H9 (cell line): ENCODE measurements at regions not wholly inside any gene's neighbourhood (a gene's known extent, or its start where the extent isn't known, plus 50 kb on each side); places are given as distances from the start of the nearest gene placed in this dataset.

Experiments
- DNase-seq: peaks from one replicate; pipeline ENCODE4 v3.0.0-alpha.2; 2017
- H2AFZ ChIP-seq: one replicate; pipeline ENCODE4 v1.6.1; 2013; ENCODE audit warnings: mild to moderate bottlenecking, low read length, control low read depth, moderate library complexity
- H2AK5ac ChIP-seq: 2 replicates; pipeline ENCODE4 v1.6.1; 2013; ENCODE audit warnings: low read length, control low read depth, mixed read lengths; ENCODE audit not compliant: insufficient read length
- H2BK120ac ChIP-seq: one replicate; pipeline ENCODE4 v1.6.1; 2013; ENCODE audit warnings: low read depth, mild to moderate bottlenecking, low read length, control low read depth, inconsistent platforms; ENCODE audit not compliant: poor library complexity, severe bottlenecking
- H2BK12ac ChIP-seq: 2 replicates; pipeline ENCODE4 v1.6.1; 2013; ENCODE audit warnings: low read length, control low read depth, mixed read lengths, low read depth; ENCODE audit not compliant: insufficient read length
- H2BK15ac ChIP-seq: 2 replicates; pipeline ENCODE4 v1.6.1; 2013; ENCODE audit warnings: low read depth, low read length, control low read depth
- H2BK20ac ChIP-seq: one replicate; pipeline ENCODE4 v1.6.1; 2013; ENCODE audit warnings: low read depth, mild to moderate bottlenecking, low read length, control low read depth, inconsistent platforms; ENCODE audit not compliant: poor library complexity, severe bottlenecking
- H2BK5ac ChIP-seq: 2 replicates; pipeline ENCODE4 v1.6.1; 2013; ENCODE audit warnings: low read length, control low read depth, mixed read lengths; ENCODE audit not compliant: insufficient read length
- H3K14ac ChIP-seq: 2 replicates; pipeline ENCODE4 v1.6.1; 2013; ENCODE audit warnings: low read length, control low read depth; ENCODE audit not compliant: insufficient read depth
- H3K18ac ChIP-seq: 2 replicates; pipeline ENCODE4 v1.6.1; 2013; ENCODE audit warnings: low read depth, mild to moderate bottlenecking, mixed read lengths, low read length, control low read depth; ENCODE audit not compliant: insufficient read length
- H3K23ac ChIP-seq: 2 replicates; pipeline ENCODE4 v1.6.1; 2013; ENCODE audit warnings: low read length, control low read depth, mixed read lengths, low read depth; ENCODE audit not compliant: insufficient read length
- H3K23me2 ChIP-seq: 2 replicates; pipeline ENCODE4 v1.6.1; 2013; ENCODE audit warnings: low read depth, mild to moderate bottlenecking, mixed read lengths, low read length, control low read depth; ENCODE audit not compliant: insufficient read length, poor library complexity, severe bottlenecking
- H3K27ac ChIP-seq: 2 replicates; pipeline ENCODE4 v1.5.1; 2013; ENCODE audit warnings: low read length, control low read depth, mixed read lengths, low read depth; ENCODE audit not compliant: insufficient read length
- H3K27me3 ChIP-seq: 2 replicates; pipeline ENCODE4 v1.6.1; 2013; ENCODE audit warnings: low read length, control low read depth, inconsistent platforms; ENCODE audit not compliant: insufficient read depth
- H3K4ac ChIP-seq: 2 replicates; pipeline ENCODE4 v1.6.1; 2013; ENCODE audit warnings: low read depth, mild to moderate bottlenecking, control low read depth, inconsistent platforms, low read length, moderate library complexity
- H3K4me1 ChIP-seq: 2 replicates; pipeline ENCODE4 v1.6.1; 2013; ENCODE audit warnings: low read length, control low read depth, inconsistent platforms; ENCODE audit not compliant: insufficient read depth
- H3K4me2 ChIP-seq: 2 replicates; pipeline ENCODE4 v1.6.1; 2013; ENCODE audit warnings: low read length, control low read depth, mixed read lengths; ENCODE audit not compliant: insufficient read length, insufficient read depth
- H3K56ac ChIP-seq: 2 replicates; pipeline ENCODE4 v1.6.1; 2013; ENCODE audit warnings: low read depth, mild to moderate bottlenecking, mixed read lengths, low read length, control low read depth; ENCODE audit not compliant: insufficient read length
- H3K79me1 ChIP-seq: 2 replicates; pipeline ENCODE4 v1.6.1; 2013; ENCODE audit warnings: low read depth, mild to moderate bottlenecking, moderate library complexity, low read length, control low read depth, inconsistent platforms; ENCODE audit not compliant: insufficient read depth, poor library complexity, severe bottlenecking
- H3K79me2 ChIP-seq: 2 replicates; pipeline ENCODE4 v1.6.1; 2013; ENCODE audit warnings: low read length, control low read depth, inconsistent platforms; ENCODE audit not compliant: insufficient read depth
- H3K9ac ChIP-seq: 2 replicates; pipeline ENCODE4 v1.6.1; 2013; ENCODE audit warnings: low read length, control low read depth, mixed read lengths; ENCODE audit not compliant: insufficient read length; ENCODE audit errors: extremely low read depth
- H3K9me3 ChIP-seq: one replicate; pipeline ENCODE4 v1.6.1; 2013; ENCODE audit warnings: low read depth, low read length, inconsistent platforms; ENCODE audit not compliant: control insufficient read depth
- H3T11ph ChIP-seq: one replicate; pipeline ENCODE4 v1.6.1; 2013; ENCODE audit warnings: mild to moderate bottlenecking, low read length, control low read depth, inconsistent platforms
- H4K20me1 ChIP-seq: one replicate; pipeline ENCODE4 v1.6.1; 2013; ENCODE audit not compliant: control insufficient read depth, insufficient read length, insufficient read depth
- H4K5ac ChIP-seq: 2 replicates; pipeline ENCODE4 v1.6.1; 2013; ENCODE audit warnings: low read depth, mild to moderate bottlenecking, mixed read lengths, low read length, control low read depth; ENCODE audit not compliant: insufficient read length
- H4K8ac ChIP-seq: replicated peaks from 2 replicates; pipeline ENCODE4 v1.6.1; 2013; ENCODE audit warnings: low read length, control low read depth, mixed read lengths, low read depth; ENCODE audit not compliant: insufficient read length
- H4K91ac ChIP-seq: 2 replicates; pipeline ENCODE4 v1.6.1; 2013; ENCODE audit warnings: low read depth, mild to moderate bottlenecking, moderate library complexity, mixed read lengths, low read length, control low read depth; ENCODE audit not compliant: insufficient read length
- H3K27ac Mint-ChIP-seq, 3 experiments: 2 replicates in 2 of 3; 3 replicates in 1 of 3; pipeline ENCODE4 v1.8.0; 2020 to 2021; ENCODE audit warnings: mixed read lengths in 3 of 3, mild to moderate bottlenecking in 1 of 3, moderate library complexity in 1 of 3
- H3K27me3 Mint-ChIP-seq: 2 replicates; pipeline ENCODE4 v1.8.0; 2021; ENCODE audit warnings: low read depth, mild to moderate bottlenecking, moderate library complexity, mixed read lengths
- H3K36me3 Mint-ChIP-seq, 3 experiments: 2 replicates in 2 of 3; 3 replicates in 1 of 3; pipeline ENCODE4 v1.8.0; 2020 to 2021; ENCODE audit warnings: low read depth in 3 of 3, mixed read lengths in 3 of 3; ENCODE audit not compliant: insufficient read depth in 1 of 3
- H3K4me1 Mint-ChIP-seq, 2 experiments: 2 replicates each; pipeline ENCODE4 v1.8.0; 2020; ENCODE audit warnings: mixed read lengths in 2 of 2
- H3K4me3 Mint-ChIP-seq, 2 experiments: 2 replicates in 1 of 2; 3 replicates in 1 of 2; pipeline ENCODE4 v1.8.0; 2020 to 2021; ENCODE audit warnings: mild to moderate bottlenecking in 2 of 2, mixed read lengths in 2 of 2, moderate library complexity in 1 of 2
- H3K9me3 Mint-ChIP-seq, 2 experiments: 2 replicates in 1 of 2; 3 replicates in 1 of 2; pipeline ENCODE4 v1.8.0; 2020; ENCODE audit warnings: mild to moderate bottlenecking in 2 of 2, mixed read lengths in 2 of 2, moderate library complexity in 1 of 2
- CTCF ChIP-seq: fragments of 200-600 bp; sonication (generic); conservative IDR thresholded peaks from 3 replicates; pipeline ENCODE4 v1.8.0; 2021; ENCODE audit warnings: antibody characterized with exemption, mild to moderate bottlenecking
- WGBS: extraction: QIAGEN DNeasy Blood & Tissue Kit; methylation state at CpG from one replicate; pipeline ENCODE4 v1.1.7; 2013; ENCODE audit warnings: missing lambda C conversion rate, low lambda C conversion rate, mixed read lengths; ENCODE audit not compliant: insufficient read length; ENCODE audit errors: extremely low coverage; 5-methylcytosine and 5-hydroxymethylcytosine counted together

GRCh38 chr5:15103864-15104263 lies 232.3 kb upstream of the ANKH start:
- Histone ChIP-seq H3K4ac (no peak overlapping the region), H3K23me2 (no peaks in the 10 kb centered on the region), H4K91ac (no peak overlapping the region), H3K18ac (no peak overlapping the region), H2BK120ac (no peak overlapping the region), H3K4me1 (no peaks in the 10 kb centered on the region), H2AK5ac (no peak overlapping the region), H2BK12ac (no peak overlapping the region), H3K27me3 (no peaks in the 10 kb centered on the region), H3K4me2 (no peak overlapping the region), H3K56ac (no peak overlapping the region), H3T11ph (no peak overlapping the region), H3K9ac (no peak overlapping the region), H2BK5ac (no peak overlapping the region), H2BK15ac (no peak overlapping the region), H3K14ac (no peak overlapping the region), H3K79me1 (no peaks in the 10 kb centered on the region), H3K23ac (no peak overlapping the region), H4K20me1 (no peaks in the 10 kb centered on the region), H2AFZ (no peak overlapping the region), H3K79me2 (no peaks in the 10 kb centered on the region), H3K27ac (no peak overlapping the region), H4K8ac (no peak overlapping the region), H2BK20ac (no peak overlapping the region), H3K9me3 (no peaks in the 10 kb centered on the region), H4K5ac (no peak overlapping the region)
- Mint-ChIP-seq H3K9me3 (peaks cover 0 to 5% of the 10 kb centered on the region in 2 experiments; a peak in 2 of 5 replicates), H3K27me3 (peaks cover 6% of the 10 kb centered on the region), H3K36me3 (peaks cover 0 to 2% (median 0%) of the 10 kb centered on the region in 3 experiments; a peak in 1 of 7 replicates), H3K4me3 (no peak overlapping the region), H3K4me1 (peaks cover 2 to 3% of the 10 kb centered on the region in 2 experiments; a peak in 1 of 4 replicates), H3K27ac (no peak overlapping the region)
- no CpG with 5 or more reads among the region's 3 CpGs for WGBS
- DNase-seq, result no peak
- no peak for TF ChIP-seq CTCF
